A549 (cell line): ENCODE measurements at regions not wholly inside any gene's neighbourhood (a gene's known extent, or its start where the extent isn't known, plus 50 kb on each side); places are given as distances from the start of the nearest gene placed in this dataset.

Source experiments
- CBX8 ChIP-seq: fragments of 200-600 bp; sonication (generic); IDR thresholded peaks from 2 replicates; pipeline ENCODE4 v1.6.1; 2016
- CHD2 ChIP-seq: fragments of 150-350 bp; IDR thresholded peaks from 2 replicates; pipeline ENCODE4 v1.6.1; 2014; ENCODE audit warnings: low read length; ENCODE audit not compliant: partially characterized antibody
- ELK1 ChIP-seq: fragments of 150-350 bp; IDR thresholded peaks from 2 replicates; pipeline ENCODE4 v1.6.1; 2014; ENCODE audit warnings: low read depth, mild to moderate bottlenecking, low read length
- JUN ChIP-seq, 2 experiments: fragments of >200 bp; sonication (Bioruptor Twin); formaldehyde crosslinking; IDR thresholded peaks; 2 replicates in 1 of 2; 3 replicates in 1 of 2; pipeline ENCODE4 v1.6.1; 2016 to 2017
- TF ChIP-seq, protein P1 (sequence below): fragments of >200 bp; sonication (Bioruptor Twin); formaldehyde crosslinking; IDR thresholded peaks from 3 replicates; pipeline ENCODE4 v1.5.1; 2016

DNA sequence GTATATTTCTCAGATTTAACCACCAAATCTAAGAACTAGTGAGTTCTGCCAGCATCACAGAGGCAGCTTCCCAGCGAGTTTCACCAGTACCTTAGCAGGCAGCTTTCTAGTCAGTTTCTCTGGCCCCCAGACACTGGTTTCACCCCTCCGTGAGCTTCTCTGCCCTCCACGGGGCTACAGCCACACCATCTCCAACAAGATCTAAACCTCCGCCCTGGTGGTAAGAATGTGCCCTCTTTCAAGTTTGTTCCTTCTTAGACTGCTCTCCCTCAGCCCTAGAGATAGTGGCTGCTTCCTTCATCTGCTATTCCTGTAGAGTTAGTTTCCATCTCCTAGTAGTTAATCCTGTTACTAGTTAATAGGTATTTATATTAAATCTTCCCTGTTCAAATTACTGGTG lies 60.5 kb upstream of the TAB3 start:
- TF ChIP-seq CBX8 (no peak), CHD2 (no peak), ELK1 (no peak), JUN (IDR thresholded peaks at IDR 0.05) (no peak)
- TF ChIP-seq, protein P1, sequence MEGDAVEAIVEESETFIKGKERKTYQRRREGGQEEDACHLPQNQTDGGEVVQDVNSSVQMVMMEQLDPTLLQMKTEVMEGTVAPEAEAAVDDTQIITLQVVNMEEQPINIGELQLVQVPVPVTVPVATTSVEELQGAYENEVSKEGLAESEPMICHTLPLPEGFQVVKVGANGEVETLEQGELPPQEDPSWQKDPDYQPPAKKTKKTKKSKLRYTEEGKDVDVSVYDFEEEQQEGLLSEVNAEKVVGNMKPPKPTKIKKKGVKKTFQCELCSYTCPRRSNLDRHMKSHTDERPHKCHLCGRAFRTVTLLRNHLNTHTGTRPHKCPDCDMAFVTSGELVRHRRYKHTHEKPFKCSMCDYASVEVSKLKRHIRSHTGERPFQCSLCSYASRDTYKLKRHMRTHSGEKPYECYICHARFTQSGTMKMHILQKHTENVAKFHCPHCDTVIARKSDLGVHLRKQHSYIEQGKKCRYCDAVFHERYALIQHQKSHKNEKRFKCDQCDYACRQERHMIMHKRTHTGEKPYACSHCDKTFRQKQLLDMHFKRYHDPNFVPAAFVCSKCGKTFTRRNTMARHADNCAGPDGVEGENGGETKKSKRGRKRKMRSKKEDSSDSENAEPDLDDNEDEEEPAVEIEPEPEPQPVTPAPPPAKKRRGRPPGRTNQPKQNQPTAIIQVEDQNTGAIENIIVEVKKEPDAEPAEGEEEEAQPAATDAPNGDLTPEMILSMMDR = no peak
